ENCODE measurements at regions not wholly inside any gene's neighbourhood (a gene's known extent, or its start where the extent isn't known, plus 50 kb on each side); places are given as distances from the start of the nearest gene placed in this dataset.

DNA sequence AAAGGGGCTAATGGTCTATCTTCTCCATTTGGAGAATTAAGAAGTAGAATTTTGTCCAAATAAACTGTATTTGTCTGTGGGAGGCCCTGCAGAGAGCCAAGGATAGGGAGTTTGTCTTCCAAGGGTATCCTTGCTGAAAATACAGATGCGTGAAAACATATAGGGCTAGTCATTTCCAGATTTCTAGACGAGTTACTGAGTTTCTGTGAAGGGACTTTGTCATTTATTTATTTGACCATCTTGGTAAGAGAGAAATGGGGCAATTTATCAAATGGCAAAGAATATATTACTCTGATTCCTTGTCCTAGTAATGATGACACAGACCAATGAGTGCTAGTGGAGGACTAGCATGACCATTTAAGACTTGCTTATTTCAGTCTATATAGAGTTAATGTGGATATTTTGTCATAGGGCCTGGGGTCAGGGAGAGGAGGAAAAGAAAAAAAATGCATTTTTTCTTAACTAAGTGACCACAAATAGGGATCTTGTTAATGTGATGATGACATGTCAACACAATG lies 376.6 kb upstream of the ONECUT1 start:
- TF ChIP-seq, protein P1, sequence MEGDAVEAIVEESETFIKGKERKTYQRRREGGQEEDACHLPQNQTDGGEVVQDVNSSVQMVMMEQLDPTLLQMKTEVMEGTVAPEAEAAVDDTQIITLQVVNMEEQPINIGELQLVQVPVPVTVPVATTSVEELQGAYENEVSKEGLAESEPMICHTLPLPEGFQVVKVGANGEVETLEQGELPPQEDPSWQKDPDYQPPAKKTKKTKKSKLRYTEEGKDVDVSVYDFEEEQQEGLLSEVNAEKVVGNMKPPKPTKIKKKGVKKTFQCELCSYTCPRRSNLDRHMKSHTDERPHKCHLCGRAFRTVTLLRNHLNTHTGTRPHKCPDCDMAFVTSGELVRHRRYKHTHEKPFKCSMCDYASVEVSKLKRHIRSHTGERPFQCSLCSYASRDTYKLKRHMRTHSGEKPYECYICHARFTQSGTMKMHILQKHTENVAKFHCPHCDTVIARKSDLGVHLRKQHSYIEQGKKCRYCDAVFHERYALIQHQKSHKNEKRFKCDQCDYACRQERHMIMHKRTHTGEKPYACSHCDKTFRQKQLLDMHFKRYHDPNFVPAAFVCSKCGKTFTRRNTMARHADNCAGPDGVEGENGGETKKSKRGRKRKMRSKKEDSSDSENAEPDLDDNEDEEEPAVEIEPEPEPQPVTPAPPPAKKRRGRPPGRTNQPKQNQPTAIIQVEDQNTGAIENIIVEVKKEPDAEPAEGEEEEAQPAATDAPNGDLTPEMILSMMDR (conservative IDR thresholded peaks at IDR 0.05): no peak
- H3K27ac ChIP-seq: no peak overlapping the region

DNA sequence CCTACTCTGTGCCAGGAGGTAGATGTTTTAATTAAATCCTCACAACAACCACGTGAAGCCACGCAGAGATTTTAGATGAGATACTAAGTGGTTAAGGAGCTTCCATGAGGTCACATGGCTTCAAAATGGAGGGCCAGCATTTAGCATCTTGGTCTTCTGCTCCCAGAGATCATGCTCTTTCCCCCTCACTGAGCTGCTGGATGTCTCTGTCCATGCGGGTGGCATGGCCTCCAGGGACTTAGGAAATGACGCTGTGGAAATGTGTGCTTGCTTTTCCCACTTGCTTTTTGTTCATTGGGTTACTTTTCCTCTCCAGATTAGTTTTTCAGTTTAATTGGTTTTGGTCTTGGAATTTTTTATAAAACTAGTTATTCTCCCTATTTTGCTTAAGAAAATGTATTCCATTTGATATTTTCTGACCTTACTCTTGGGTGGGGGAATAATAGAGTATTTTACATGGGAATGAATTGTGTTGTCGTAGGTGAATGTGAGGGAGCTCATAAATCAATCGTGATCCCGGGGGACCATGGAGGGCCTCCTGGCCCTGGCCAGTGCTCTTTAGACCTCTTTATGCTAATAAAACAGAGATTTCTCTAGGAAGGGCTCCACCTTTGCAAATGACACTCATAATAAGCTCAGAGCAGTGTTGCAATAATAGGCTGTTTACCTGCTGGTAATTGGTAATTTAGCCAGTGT lies 376.0 kb upstream of the ONECUT1 start:
- H3K27ac ChIP-seq: no peak overlapping the region
- TF ChIP-seq, protein P1 (conservative IDR thresholded peaks at IDR 0.05): no peak

DNA sequence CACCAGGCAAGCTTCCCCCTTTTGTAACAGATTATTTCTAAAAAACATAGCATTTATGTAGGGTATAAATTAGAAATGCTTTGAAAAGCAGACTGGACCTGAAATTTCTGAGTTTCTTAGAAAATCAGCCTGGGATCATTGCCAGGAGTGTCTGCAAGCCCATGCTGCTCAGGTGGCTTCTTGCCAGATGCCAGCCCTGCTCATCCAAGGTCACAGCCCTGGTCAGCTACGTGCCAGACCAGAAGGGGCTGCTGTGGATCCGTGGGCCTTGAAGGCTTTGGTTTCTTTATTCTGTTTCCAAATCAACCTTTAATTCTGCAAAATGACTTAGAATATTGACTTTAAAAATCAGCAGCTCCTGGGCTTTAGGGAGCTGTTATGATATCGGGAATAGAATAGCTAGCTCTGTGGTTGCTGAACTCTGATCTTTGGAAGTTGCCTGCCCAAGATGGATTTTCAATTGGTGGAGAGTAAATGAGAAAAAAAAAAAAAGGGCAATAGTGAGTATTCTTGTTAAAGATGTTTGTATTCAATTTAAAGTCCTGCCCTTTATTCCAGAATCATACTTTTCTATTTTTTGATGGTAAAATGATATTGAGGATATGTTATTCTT lies 370.1 kb upstream of the ONECUT1 start:
- H3K27ac ChIP-seq: no peak overlapping the region
- TF ChIP-seq, protein P1 (conservative IDR thresholded peaks at IDR 0.05): no peak

DNA sequence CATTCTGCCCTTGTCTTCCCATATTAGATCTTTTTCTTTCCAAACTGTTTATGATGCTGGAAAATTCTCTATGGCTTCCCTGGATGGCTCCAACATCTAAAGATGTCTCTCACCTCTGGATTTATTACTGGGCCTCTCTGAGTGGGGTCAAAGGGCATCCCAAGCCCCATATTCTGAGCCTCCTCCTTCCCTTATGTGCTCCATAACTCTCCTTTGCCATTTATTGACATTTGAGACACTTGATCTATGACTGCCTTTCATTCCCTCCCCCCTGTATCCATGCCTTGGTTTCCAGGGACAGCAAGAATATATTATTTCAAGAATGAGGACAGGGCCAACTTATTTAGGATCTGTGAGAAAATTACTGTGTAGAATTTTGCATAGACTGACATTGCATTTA lies 369.3 kb upstream of the ONECUT1 start:
- TF ChIP-seq, protein P1 (conservative IDR thresholded peaks at IDR 0.05): no peak
- no peak overlapping the region for H3K27ac ChIP-seq

DNA sequence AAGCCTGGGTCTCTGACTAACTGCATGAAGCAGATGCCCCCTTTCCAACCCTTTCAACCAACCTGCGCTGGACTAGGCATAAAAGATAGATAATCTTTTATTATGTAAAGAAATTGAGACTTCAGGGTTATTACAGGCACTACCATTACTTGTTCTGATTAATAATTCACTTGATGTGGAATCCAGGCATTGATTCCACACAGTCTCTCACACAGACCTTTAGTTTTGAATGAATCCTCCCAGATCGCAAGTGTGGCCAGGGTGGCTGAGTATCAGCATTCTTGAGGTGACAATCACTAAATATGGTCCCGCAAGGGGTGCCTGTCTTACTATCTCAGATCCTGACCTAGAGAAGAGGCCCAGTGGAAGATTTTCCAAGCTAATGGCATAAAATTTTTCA lies 368.9 kb upstream of the ONECUT1 start:
- TF ChIP-seq, protein P1 (conservative IDR thresholded peaks at IDR 0.05): no peak
- H3K27ac ChIP-seq: no peak overlapping the region

DNA sequence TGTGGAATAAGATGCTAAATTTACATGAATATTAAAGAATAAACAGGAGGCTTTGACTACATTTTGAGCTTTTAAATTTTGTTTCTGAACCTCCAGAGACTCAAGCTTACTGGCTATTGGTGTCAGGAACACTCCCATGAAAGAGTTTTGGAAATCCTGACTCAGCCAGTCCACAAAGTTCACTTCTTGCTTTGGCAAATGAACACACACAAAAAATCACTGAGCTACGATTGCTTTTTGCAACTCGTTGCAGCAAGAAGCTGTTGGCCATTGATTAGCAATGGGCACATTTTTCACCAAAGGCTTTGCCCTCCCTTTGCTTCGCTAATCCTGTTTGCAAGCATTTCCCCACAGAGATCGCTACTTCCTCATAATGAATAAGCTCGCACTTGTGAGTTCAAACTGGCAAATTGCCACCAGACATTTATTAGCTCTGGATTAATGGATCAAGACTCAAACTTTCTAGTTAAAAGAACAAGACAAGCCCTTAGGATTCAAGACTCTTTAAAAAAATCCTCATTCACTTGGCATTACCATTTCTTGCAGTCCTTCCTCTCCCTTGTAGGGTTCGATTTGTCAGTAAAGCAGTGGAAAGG lies 343.2 kb upstream of the ONECUT1 start:
- TF ChIP-seq, protein P1 (conservative IDR thresholded peaks at IDR 0.05): no peak
- no peak overlapping the region for H3K27ac ChIP-seq

DNA sequence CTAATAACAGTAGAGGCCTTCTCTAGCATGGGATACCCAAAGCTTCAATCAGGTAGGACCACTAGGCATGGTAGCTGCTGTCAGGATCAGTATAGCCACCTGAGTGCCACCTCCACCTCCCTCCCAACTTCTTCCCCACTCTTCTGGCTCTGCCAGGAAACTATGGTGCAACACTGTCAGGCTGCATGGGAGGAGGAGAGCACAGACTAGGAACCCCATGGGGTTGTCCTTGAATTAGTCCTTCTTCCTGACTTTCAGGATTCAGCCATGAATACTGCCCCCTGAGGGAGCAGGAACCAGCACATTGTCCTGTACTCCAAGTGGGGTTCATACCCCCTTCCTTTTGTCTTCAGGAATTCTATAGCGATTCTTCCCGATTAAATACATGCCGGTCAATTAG lies 340.8 kb upstream of the ONECUT1 start:
- no peak overlapping the region for H3K27ac ChIP-seq
- TF ChIP-seq, protein P1 (conservative IDR thresholded peaks at IDR 0.05): no peak

Data from VCaP (cell line).